ENCODE measurements at regions not wholly inside any gene's neighbourhood (a gene's known extent, or its start where the extent isn't known, plus 50 kb on each side); places are given as distances from the start of the nearest gene placed in this dataset.
A peak's percentile ranks its signal among the peaks of the same experiment; 100 is the strongest.

GRCh38 chr2:215615067-215615802, 179.4 kb upstream of the FN1 start:
- no peak for DNase-seq

DNA sequence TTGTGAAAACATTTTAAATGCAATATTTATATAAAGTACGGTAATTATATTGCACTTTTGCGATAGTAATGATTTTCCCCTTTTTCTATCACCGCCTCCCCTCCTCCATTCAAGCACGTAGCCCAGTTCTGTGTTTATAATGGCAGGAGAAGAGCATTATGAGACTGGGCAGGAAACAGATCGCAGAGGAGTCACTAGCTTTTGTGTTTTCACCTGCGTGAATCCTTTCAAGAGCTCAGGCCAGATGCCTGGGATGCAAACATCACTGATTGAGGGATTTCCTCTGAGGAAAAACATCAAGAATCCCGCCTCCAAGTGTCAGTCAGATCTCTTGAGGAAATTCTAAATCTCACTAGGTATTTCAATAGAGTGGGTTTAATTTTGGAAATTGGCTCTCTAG, 178.4 kb upstream of the FN1 start:
- no peak for DNase-seq

- DNase-seq, result no peak
These were observed 178.0 kb upstream of the FN1 start for GRCh38 chr2:215613888-215614287.

DNA sequence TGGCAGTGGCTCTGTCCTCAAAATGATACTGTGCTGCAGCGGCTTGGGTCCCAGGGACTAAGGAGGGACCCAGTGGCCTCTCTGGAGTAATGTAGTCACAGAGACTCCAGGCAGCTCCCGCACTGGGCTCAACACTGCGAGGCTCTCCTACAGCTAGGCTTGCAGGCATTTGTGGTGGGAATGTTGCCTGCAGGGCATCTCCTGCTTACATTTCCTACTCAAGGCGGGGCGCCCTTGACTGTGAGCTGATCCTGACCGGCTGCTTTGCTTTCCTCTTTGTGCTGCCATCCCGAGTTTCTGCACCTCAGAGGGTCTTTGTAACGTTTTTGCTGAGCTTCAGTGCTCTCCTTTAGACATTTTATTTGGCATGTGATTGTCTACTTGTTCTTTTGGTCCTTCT, 177.4 kb upstream of the FN1 start:
- no peak for DNase-seq

- no peak for DNase-seq
These were observed 176.9 kb upstream of the FN1 start for GRCh38 chr2:215612786-215613185.

DNA sequence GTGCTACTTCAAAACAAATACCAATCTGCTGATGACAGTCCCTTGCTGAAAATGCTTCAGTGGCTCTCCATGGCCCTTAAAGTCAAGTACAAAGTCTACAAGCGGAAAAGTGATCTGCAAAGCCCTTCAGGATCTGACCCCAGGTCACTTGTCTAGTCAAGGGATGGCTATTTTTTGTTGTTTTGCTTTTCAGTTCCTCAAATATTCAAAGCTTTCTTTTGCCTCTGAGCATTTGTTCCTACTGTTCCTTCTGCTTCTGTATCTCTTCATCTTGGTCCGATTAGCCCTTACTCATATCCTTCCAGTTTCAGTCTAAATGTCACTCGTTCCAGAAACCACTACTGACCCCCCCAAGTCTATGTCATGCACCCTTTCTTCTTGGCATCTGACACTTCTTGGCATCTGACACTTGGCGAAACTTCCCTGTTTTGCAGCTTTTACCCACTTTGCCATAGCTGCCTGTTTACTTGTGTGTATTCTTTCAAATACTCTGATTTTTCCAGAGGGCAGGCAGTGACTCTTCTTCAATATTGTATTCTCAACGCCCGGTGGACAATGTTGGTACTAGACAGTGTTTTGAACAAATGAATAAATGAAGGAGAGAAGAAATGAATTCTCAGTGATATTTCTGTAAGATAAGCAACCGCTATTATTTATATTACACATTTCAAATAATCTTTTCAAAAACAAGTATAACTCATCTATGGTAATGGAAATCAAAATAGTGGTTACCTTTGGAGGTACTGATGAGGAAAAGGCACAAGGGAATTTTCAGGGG, 175.9 kb upstream of the FN1 start:
- DNase-seq, result no peak

- DNase-seq, result no peak
These were observed 173.5 kb upstream of the FN1 start for GRCh38 chr2:215609089-215610032.

GRCh38 chr2:215607766-215608165, 171.9 kb upstream of the FN1 start:
- peak in 1 of 2 experiments; percentile 8 for DNase-seq

DNA sequence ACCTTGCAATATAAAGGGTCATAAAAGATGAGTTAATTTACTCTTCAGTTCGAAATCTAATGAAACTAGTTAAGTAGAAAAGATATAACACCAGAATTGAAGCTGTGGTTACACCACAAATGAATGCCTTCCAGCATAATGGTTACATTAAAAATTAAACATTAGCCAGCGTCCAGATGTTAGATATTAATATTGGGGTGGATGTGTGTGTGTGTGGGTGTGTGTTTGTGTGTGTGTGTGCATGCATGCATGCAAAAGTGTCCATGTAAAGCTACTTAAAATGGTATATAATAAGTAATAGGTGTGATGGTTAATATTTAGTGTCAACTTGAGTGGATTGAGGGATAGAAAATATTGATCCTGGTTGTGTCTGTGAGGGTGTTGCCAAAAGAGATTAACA, 170.4 kb upstream of the FN1 start:
- DNase-seq, result no peak

- no peak for DNase-seq
These were observed 169.3 kb upstream of the FN1 start for GRCh38 chr2:215605214-215605613.

DNA sequence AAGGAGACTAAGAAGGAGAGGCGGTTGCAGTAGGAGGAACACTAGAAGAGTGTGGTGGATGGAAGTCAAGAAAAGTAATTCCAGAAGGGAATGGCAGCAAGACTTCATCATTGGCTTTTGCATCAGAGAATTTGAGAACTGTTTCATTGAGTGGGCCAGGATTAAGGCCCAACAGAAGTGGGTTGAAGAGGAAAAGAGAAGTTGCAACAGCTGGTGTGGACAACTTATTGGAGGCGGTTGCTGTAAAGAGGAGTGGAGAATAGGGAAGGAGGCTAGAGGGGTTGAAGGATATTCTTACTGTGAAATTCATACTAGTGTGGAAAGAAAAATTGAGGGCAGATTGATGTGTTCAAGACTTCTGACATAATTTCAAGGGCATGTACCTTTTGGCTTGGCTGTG, 168.7 kb upstream of the FN1 start:
- no peak for DNase-seq

DNA sequence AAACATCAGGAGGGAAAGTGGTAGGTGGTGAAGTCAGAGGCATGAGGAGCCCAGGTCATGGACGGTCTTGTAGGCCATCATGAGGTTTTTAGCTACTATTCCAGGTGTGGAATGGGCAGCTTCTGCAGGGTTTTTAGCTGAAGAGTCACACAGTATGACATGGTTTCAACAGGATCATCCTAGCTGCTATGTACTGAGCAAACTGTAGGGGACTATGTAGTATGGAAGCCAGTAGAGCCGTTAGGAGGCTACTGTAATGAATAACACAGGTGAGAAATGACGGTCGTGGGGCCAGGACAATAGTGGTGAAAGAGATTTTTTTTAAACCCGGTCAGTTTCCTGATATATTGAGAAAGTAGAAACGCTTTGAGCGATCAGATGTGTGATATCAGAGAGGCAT, 167.6 kb upstream of the FN1 start:
- DNase-seq, result no peak

- DNase-seq, result no peak
These were observed 167.1 kb upstream of the FN1 start for GRCh38 chr2:215602997-215603396.

GRCh38 chr2:215601990-215602721, 166.3 kb upstream of the FN1 start:
- no peak for DNase-seq

DNA sequence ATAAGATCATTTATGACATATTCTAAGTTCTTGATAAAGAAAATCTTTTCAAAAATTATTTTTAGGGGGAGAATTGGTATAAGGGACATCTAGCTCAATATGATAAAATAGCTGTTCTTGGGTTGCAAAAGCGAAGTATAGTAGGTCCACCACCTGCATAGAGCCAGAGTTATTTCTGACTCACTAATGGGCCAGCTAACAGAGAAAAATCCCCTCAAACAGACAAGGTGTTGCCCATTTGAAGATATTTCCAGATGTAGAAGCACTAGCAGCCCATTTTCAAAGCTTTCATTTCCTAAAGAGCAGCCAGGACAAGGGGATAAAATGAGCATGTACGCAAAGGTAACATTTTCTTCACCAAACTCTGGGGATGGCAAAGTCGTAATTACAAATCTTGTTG, 165.7 kb upstream of the FN1 start:
- DNase-seq, result no peak

DNA sequence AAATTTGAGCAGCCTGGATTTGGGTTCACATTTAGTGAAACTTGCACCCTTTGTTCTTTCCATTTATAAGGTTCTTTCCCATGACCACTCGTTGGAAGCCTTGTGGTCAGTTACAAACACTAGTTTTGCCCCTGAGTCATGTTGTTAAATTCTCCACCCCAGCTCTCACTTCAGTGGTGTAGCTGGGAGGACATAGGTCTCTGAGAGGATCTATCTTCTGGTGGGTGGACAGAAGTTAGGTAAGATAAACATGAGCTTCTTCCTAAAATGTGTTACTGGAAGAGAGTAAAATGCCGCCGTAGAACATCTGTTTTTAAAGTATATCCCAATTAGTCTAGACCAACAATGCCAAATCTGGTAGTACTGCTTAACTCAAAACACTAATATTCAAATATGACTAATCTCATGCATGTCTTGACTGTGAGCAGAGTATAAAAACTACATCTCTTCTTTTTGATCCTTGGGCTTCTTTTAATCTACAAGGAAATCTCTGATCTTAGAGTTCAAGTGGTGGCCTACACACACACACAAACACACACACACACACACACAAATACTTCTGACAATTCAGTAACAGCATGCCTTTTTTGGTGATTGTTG, 162.6 kb upstream of the FN1 start:
- DNase-seq, result no peak

DNA sequence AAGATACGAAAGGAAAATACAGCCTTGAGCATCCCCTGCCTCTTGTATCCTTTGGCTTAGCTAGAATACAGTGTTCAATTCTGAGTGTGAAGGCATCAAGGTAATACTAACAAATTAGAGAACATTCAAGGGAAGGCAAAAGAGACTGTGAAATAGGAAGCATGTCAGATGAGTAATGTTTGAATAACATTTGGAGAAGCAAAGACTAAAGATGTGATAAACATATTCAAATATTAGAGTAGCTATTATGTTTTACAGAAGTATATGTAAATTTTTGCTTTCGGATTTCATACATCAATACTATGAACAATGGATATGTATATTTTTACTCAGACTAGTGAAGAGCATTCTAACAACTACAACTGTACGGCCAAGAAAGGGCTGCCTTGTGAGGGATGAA, 161.7 kb upstream of the FN1 start:
- DNase-seq, result no peak

DNA sequence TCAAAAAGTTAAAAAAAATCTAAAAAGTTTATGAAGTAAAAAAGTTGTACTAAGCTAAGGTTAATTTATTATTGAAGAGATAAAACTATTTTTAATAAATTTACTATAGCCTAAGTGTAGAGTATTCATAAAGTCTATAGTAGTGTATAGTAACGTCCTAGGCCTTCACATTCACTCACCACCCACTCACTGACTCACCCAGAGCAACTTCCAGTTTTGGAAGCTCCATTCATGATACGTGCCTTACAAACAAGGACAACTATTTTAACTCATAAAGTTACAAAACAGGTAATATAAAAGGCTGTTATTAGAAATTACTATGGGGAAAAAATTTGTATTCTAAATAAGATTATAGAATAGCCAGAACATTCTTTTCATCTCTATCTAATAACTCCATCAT, 158.9 kb upstream of the FN1 start:
- DNase-seq, result no peak

- peak in 1 of 2 experiments; percentile 4 for DNase-seq
These were observed 154.3 kb upstream of the FN1 start for GRCh38 chr2:215590010-215590745.

DNA sequence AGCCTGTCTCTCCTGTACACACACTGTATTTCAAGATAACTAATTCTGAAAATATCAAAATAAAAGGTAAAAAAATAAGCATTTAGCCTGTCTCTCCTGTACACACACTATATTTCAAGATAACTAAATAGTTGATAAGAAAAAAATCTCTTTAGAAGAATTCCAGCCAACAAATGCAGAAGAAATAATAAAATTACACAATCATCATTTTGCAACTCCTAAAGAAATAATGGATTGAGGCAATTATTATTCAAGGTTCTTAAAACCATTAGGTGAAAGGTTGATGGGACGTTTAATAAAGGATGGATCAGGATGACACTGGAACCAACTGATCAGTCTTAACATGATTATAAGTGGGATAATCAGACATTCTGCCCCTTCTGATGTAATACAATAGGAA, 148.0 kb upstream of the FN1 start:
- DNase-seq, result no peak

GRCh38 chr2:215579809-215580208, 143.9 kb upstream of the FN1 start:
- DNase-seq, result no peak

GRCh38 chr2:215577356-215577755, 141.5 kb upstream of the FN1 start:
- DNase-seq, result no peak

All from NCI-H446 (cell line).